KOPT-K1 (cell line): ENCODE measurements at regions not wholly inside any gene's neighbourhood (a gene's known extent, or its start where the extent isn't known, plus 50 kb on each side); places are given as distances from the start of the nearest gene placed in this dataset.
A peak's percentile ranks its signal among the peaks of the same experiment; 100 is the strongest.
"Not testable (repeated sequence)": the region's sequence is repeated elsewhere in the genome, so short reads cannot be mapped to it uniquely, and the experiment has no call there.

Experiments used
- H3K27ac ChIP-seq: fragments of 200-600 bp; sonication (generic); 2 replicates; pipeline ENCODE4 v1.5.1; 2016; ENCODE audit warnings: antibody characterized with exemption, mild to moderate bottlenecking, low read depth, low read length; ENCODE audit not compliant: poor library complexity, severe bottlenecking
- H3K36me3 ChIP-seq: fragments of 200-600 bp; sonication (generic); 2 replicates; pipeline ENCODE4 v1.5.1; 2017; ENCODE audit warnings: antibody characterized with exemption, mild to moderate bottlenecking, low read length, moderate library complexity; ENCODE audit not compliant: insufficient read depth
- H3K9me3 ChIP-seq: fragments of 200-600 bp; sonication (generic); 2 replicates; pipeline ENCODE4 v1.5.1; 2017; ENCODE audit warnings: antibody characterized with exemption, low read length, mild to moderate bottlenecking; ENCODE audit not compliant: insufficient read depth, poor library complexity, severe bottlenecking

DNA sequence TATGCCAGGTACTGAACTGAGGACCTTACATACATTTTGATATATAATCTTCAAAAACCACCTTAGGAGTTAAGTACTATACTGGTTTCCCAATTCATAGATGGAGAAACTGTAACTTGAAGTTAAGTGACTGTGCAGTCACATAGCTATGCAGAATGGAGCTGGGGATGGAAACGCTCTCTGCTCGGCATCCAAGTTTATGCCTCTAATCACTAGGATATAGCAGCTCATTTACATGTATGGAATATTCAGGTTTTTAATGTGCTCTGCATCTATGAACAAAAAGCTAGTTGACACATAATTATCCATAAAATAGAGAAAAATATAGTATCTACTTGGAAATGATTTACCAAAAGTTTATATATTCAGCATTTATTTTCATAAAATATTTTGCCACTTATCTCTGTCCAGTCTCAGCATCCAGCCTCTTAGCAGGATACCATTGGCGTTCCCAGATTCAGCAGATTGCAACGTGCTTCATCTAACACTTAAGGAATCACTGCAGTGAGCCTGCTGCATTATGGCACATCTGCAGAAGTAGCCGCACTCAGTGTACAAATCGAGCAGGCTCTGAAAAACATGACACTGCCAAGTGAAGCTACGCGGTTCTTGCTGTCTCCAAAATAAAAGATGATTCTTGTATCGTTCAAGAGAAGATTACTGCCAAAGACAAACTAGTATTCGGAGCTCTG is 70.4 kb downstream of the MRPL57 start:
- no peaks in the 10 kb centered on the region for H3K36me3 ChIP-seq
- H3K9me3 ChIP-seq, result no peaks in the 10 kb centered on the region
- no peak overlapping the region for H3K27ac ChIP-seq

DNA sequence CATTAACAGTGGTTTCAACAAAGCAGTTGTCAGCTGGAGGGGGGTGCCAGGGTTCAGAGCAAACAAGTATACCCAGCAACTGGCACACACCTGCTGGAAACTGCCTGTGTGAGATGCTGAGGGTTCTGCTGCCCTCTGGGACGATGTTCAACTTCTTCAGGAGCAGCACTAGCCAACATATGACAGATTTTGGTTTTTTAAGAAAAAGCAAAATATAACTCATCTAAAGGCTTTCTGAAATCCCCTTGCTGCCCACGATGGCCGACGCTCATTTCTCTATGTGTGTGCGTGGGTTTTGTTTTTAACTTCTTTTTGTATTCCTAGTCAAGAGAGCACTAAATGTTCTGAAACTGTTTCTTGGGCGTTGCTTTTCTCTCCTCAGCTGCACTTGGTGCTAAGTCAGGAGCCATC is 79.9 kb downstream of the MRPL57 start:
- peak overlapping the region; percentile 35 for H3K27ac ChIP-seq
- H3K9me3 ChIP-seq, result no peaks in the 10 kb centered on the region

DNA sequence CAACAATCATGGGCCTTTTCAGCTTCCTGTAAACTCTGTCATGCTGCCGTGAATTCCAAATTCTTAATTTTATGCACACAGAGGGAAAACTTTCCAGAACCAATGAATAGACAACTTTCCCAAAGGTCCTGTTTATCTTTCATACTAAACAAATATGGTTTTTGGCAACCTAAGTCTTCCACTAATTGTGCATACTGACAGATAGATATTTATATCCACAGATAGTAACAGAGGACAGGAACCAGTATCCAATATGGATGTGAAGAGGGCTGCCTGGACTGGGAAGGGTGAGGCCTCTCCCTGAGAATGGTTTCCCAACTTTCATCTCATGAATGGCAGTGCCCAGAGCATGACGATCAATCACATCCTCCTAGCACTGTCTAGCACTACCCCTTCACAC is 80.4 kb downstream of the MRPL57 start:
- no peaks in the 10 kb centered on the region for H3K36me3 ChIP-seq
- H3K9me3 ChIP-seq, result no peaks in the 10 kb centered on the region
- no peak overlapping the region for H3K27ac ChIP-seq

More for the DNA sequence above, 79.9 kb downstream of the MRPL57 start:
- H3K36me3 ChIP-seq, result no peaks in the 10 kb centered on the region

DNA sequence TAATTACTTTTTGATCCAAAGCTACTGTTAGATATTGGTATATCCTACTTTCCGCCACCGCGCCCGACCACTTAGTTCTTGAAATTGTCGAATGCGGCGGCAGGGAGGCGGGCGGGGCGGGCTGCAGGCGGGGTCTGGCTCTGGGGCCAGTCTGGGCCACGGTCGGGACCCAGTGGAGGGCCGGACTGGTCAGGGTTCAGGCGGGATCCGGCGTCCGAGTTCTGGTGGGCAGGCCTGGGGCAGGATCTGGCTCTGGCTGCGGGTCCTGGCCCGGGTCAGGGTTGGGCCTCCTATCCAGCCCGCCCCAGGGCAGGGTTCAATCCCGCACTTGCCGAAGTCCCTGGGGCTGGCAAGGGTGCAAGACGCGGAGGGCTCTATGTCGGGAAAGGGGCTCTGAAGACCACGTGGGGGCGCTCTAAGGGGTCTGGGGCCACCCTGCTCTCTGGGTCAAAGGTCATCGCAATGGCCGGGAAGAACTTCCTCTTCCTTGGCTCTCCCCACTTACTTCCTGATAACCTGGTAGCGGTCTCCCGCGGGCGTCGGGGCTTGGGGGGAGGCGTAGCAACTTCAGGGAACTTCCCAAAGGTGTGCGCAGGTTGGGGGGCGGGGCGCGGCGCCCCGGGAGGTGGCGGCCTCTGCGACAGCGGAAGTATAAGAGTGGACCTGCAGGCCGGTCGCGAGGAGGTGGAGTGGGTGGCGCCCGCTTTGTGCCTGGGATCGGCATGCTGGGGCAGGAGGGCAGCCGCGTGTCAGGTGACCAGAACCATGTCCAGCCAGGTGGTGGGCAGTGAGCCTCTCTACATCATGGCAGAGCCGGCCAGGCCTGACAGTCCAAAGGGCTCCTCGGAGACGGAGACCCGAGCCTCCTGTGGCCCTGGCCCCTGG is 83.4 kb downstream of the MRPL57 start:
- Histone ChIP-seq H3K9me3 (no peaks in the 10 kb centered on the region), H3K27ac (no peak overlapping the region), H3K36me3 (no peaks in the 10 kb centered on the region)

DNA sequence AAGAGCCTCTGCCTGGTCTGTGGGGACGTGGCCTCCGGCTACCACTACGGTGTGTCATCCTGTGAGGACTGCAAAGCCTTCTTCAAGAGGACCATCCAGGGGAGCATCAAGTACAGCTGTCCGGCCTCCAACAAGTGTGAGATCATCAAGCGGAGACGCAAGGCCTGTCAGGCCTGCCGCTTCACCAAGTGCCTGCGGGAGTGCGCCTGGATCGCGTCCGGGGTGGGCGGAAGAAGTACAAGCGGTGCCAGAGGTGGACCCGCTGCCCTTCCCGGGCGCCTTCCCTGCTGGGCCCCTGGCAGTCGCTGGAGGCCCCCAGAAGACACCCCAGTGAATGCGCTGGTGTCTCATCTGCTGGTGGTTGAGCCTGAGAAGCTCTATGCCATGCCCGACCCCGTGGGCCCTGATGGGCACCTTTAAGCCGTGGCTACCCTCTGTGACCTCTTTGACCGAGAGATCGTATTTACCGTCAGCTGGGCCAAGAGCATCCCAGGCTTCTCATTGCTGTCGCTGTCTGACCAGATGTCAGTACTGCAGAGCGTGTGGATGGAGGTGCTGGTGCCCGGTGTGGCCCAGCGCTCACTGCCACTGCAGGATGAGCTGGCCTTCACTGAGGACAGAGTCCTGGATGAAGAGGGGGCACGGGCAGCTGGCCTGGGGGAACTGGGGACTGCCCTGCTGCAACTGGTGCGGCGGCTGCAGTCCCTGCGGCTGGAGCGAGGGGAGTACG is 84.3 kb downstream of the MRPL57 start:
- not testable (repeated sequence) for H3K36me3 ChIP-seq, H3K9me3 ChIP-seq, H3K27ac ChIP-seq

DNA sequence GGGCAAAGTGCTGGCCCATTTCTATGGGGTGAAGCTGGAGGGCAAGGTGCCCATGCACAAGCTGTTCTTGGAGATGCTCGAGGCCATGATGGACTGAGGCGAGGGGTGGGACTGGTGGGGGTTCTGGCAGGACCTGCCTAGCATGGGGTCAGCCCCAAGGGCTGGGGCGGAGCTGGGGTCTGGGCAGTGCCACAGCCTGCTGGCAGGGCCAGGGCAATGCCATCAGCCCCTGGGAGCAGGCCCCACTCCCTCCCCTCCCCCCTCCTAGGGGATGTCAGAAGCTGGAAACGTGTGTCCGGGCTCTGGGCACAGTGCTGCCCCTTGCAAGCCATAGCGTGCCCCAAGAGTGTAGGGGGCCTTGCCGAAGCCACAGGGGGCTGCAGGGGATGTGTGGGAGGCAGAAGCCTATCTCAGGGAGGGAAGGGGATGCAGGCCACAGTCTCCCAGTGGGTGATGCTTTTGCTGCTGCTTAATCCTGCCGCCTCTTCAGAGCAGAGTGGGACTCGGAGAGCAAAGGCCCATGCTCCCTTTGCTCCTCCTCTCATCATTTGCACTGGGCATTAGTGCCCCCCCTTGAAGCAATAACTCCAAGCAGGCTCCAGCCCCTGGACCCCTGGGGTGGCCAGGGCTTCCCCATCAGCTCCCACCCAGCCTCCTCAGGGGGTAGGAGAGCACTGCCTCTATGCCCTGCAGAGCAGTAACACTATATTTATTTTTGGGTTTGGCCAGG is 85.2 kb downstream of the MRPL57 start:
- not testable (repeated sequence) for H3K27ac ChIP-seq, H3K36me3 ChIP-seq, H3K9me3 ChIP-seq

DNA sequence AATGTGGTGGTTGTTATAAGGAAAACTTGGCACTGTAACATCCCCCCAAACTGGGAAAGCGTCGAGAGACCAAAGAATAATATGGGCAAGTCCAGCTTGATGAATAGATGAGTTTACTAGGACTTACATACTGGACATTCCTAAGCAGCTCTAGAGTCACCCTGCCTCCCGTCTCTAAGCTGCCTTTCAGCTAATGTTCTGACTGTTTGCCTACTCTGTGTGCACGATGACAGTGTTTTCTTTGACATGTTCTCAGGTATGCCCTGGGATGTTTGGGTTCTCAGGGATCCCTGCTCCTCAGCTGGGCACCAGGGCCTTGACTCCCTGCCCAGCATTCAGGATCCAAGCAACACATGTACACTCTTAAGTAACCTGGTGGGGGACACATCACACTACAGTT is 87.5 kb downstream of the MRPL57 start:
- H3K9me3 ChIP-seq, H3K36me3 ChIP-seq: not testable (repeated sequence)

DNA sequence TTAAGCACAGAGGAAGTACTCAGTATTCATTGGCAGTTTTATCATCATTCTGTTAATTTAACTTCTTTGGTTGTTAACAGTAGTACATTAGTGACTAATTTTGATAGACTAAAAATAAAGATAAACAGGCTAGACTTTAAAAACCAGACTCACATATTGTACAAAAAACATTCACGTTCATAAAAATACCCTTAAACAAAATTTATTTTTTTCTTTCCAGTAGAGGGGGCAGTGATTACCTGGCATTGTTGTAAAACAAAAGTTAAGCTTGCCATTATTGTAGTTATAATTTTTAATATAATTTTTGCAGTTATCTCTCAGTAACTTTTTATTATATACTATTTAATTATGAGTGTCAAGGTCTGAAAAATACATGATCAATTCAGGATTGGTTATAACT is 92.0 kb downstream of the MRPL57 start:
- H3K36me3 ChIP-seq, H3K9me3 ChIP-seq, H3K27ac ChIP-seq: not testable (repeated sequence)

More for the DNA sequence above, 87.5 kb downstream of the MRPL57 start:
- H3K27ac ChIP-seq, result not testable (repeated sequence)

DNA sequence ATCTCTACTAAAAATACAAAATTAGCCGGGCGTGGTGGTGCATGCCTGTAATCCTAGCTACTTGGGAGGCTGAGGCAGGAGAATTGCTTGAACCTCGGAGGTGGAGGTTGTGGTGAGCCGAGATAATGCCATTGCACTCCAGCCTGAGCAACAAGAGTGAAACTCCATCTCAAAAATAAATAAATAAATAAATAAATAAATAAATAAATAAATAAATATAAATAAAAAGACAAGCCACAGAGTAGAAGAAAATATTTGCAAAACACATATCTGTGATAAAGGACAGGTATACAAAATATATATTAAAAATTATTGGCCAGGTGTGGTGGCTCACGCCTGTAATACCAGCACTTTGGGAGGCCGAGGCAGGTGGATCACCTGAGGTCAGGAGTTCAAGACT is 96.0 kb downstream of the MRPL57 start:
- H3K36me3 ChIP-seq, H3K9me3 ChIP-seq, H3K27ac ChIP-seq: not testable (repeated sequence)

DNA sequence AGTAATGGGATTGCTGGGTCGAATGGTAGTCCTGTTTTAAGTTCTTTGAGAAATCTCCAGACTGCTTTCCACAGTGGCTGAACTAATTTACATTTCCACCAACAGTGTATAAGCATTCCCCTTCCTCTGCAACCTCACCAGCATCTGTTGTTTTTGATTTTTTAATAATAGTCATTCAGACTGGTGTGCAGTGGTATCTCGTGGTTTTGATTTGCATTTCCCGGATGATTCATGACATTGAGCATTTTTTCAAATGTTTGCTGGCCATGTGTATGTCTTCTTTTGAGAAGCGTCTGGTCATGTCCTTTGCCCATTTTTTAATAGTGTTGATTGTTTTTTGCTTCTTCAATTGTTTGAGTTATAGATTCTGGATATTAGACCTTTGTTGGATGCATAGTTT is 98.0 kb downstream of the MRPL57 start:
- not testable (repeated sequence) for H3K9me3 ChIP-seq, H3K27ac ChIP-seq, H3K36me3 ChIP-seq

DNA sequence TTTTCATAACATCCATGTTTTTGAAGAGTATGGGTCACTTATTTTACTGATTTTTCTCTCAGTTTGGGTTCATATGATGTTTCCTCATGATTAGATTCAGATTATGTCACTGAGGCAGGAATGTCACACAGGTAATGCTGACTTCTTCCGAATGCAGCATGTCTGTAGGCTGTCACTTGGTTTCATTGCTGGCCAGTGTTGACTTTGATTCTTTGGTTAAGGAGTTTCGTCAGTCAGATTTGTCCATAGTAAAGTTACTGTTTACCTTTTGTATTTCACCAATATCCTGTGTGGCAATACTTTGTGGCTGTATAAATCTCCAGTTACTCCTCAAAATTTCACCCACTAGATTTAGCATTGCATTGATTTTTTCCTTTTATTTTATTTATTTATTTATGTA is 105.6 kb downstream of the MRPL57 start:
- Histone ChIP-seq H3K9me3 (no peaks in the 10 kb centered on the region), H3K36me3 (no peaks in the 10 kb centered on the region), H3K27ac (no peak overlapping the region)

DNA sequence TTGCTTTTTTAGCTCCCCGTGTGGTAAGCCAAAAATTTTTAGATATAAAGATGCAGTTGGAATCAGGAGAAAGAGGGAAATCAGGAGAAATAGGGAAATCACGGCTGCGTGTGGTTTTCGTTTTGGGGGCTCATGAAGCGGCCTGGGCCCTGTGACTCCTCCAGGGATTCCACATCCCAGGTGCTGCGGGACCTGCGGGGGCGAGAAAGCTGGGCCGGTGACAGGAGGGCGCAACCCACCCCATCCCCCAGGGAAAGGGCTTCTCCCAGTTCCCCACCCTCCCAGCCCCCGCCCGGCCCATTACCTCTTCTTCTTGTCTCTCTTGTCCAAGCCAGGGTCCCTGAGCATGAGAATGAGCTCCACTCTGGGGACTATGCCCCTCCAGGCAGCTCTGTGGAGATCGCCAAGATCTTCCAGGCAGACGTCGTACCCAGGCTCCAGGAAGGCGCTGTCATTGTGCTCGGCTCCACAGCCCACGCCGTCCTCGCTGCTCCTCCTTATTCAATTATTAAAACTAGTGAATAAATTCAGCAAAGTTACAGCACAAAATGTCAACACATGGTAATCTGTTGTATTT is 111.0 kb downstream of the MRPL57 start:
- no peaks in the 10 kb centered on the region for H3K9me3 ChIP-seq
- no peaks in the 10 kb centered on the region for H3K36me3 ChIP-seq
- no peak overlapping the region for H3K27ac ChIP-seq

DNA sequence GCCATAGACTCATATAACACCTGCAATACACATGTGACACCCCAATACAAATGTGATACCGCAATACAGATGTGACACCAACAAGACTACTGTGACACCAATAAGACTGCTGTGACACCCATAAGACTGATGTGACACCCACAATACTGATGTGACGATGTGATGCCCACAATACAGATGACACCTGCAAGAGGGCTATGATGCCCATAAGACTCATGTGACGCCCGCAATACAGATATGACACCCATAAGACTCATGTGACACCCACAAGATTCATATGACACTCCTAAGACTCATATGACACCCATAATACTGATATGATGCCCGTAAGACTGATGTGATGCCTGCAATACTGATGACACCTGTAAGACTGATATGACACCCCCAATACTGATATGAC is 113.0 kb downstream of the MRPL57 start:
- Histone ChIP-seq H3K36me3 (no peaks in the 10 kb centered on the region), H3K27ac (no peak overlapping the region), H3K9me3 (no peaks in the 10 kb centered on the region)

DNA sequence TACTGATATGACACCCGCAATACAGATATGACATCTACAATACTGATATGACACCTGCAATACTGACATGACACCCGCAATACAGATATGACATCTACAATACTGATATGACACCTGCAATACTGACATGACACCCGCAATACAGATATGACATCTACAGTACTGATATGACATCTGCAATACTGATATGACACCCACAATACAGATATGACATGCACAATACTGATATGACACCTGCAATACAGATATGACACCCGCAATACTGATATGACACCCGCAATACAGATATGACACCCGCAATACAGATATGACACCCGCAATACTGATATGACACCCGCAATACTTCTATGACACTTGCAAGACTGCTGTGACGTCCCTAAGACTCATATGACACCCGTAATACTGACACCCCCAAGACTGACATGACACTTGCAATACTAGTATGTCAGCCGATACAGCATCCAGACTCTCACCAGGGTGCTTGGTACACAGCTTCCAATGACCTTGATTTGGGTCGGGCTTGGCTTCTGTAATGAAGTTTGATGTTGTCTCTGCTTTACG is 114.1 kb downstream of the MRPL57 start:
- not testable (repeated sequence) for H3K27ac ChIP-seq, H3K9me3 ChIP-seq, H3K36me3 ChIP-seq
